GM23248 (cell line): ENCODE measurements at regions not wholly inside any gene's neighbourhood (a gene's known extent, or its start where the extent isn't known, plus 50 kb on each side); places are given as distances from the start of the nearest gene placed in this dataset.

Experiments used
- DNase-seq: peaks from one replicate; pipeline ENCODE4 v3.0.0-alpha.2; 2015
- H2AFZ ChIP-seq: fragments of 200-600 bp; sonication (generic); 2 replicates; pipeline ENCODE4 v1.6.1; 2016; ENCODE audit warnings: antibody characterized with exemption
- H3F3A ChIP-seq: fragments of 200-600 bp; sonication (generic); 2 replicates; pipeline ENCODE4 v1.6.1; 2016; ENCODE audit warnings: mild to moderate bottlenecking, antibody characterized with exemption, mixed run types; ENCODE audit not compliant: insufficient read depth
- H3K27ac ChIP-seq: fragments of 200-600 bp; sonication (generic); 2 replicates; pipeline ENCODE4 v1.5.1; 2016; ENCODE audit warnings: mild to moderate bottlenecking
- H3K27me3 ChIP-seq: fragments of 200-600 bp; sonication (generic); replicated peaks from 2 replicates; pipeline ENCODE4 v1.6.1; 2016; ENCODE audit warnings: mild to moderate bottlenecking; ENCODE audit not compliant: insufficient read depth
- H3K36me3 ChIP-seq: fragments of 200-600 bp; sonication (generic); 2 replicates; pipeline ENCODE4 v1.6.1; 2016; ENCODE audit warnings: low read depth, mild to moderate bottlenecking
- H3K4me1 ChIP-seq: fragments of 200-600 bp; sonication (generic); 2 replicates; pipeline ENCODE4 v1.6.1; 2016; ENCODE audit warnings: mild to moderate bottlenecking; ENCODE audit not compliant: insufficient read depth
- H3K4me2 ChIP-seq: fragments of 200-600 bp; sonication (generic); one replicate; pipeline ENCODE4 v1.6.1; 2016; ENCODE audit warnings: mild to moderate bottlenecking; ENCODE audit not compliant: unreplicated experiment
- H3K4me3 ChIP-seq: fragments of 200-600 bp; sonication (generic); 2 replicates; pipeline ENCODE4 v1.5.1; 2016; ENCODE audit warnings: mild to moderate bottlenecking
- H3K79me2 ChIP-seq: fragments of 200-600 bp; sonication (generic); 2 replicates; pipeline ENCODE4 v1.6.1; 2016; ENCODE audit warnings: mild to moderate bottlenecking; ENCODE audit not compliant: insufficient read depth
- H3K9ac ChIP-seq: fragments of 200-600 bp; sonication (generic); 2 replicates; pipeline ENCODE4 v1.6.1; 2016; ENCODE audit warnings: mild to moderate bottlenecking
- H3K9me2 ChIP-seq: fragments of 200-600 bp; sonication (generic); 2 replicates; pipeline ENCODE4 v1.6.1; 2016; ENCODE audit warnings: mixed run types, mild to moderate bottlenecking, moderate library complexity; ENCODE audit not compliant: insufficient read depth
- H3K9me3 ChIP-seq: fragments of 200-600 bp; sonication (generic); one replicate; pipeline ENCODE4 v1.6.1; 2017; ENCODE audit warnings: low read depth
- H4K20me1 ChIP-seq: fragments of 200-600 bp; sonication (generic); 2 replicates; pipeline ENCODE4 v1.6.0; 2016; ENCODE audit not compliant: insufficient read depth
- EZH2 ChIP-seq: fragments of 200-600 bp; sonication (generic); IDR thresholded peaks from 2 replicates; pipeline ENCODE4 v1.6.1; 2018; ENCODE audit warnings: antibody characterized with exemption, mild to moderate bottlenecking; ENCODE audit not compliant: insufficient read depth, poor library complexity, severe bottlenecking
- EZH2phosphoT487 ChIP-seq: fragments of 200-600 bp; sonication (generic); IDR thresholded peaks from 2 replicates; pipeline ENCODE4 v1.6.1; 2018; ENCODE audit warnings: antibody characterized with exemption, moderate library complexity, mild to moderate bottlenecking, low read depth; ENCODE audit not compliant: insufficient read depth
- WGBS, 2 experiments: methylation state at CpG; one replicate each; pipeline ENCODE4 v1.1.6; 2015 to 2017; ENCODE audit warnings: low lambda C conversion rate in 2 of 2, low coverage in 1 of 2; ENCODE audit errors: missing lambda C conversion rate in 2 of 2; 5-methylcytosine and 5-hydroxymethylcytosine counted together
- in situ Hi-C: fragments of 300-500 bp; cut with MboI; formaldehyde crosslinking; loops from 2 replicates; pipeline ENCODE4 v1.15.0; 2020

- no peak overlapping the region for H3K27ac ChIP-seq
- H3K4me2 ChIP-seq: no peak overlapping the region
- DNase-seq: peak; percentile 48
- H3K79me2 ChIP-seq: no peaks in the 10 kb centered on the region
- H3K9me2 ChIP-seq: no peaks in the 10 kb centered on the region
- no peaks in the 10 kb centered on the region for H4K20me1 ChIP-seq
- H3K27me3 ChIP-seq: no peaks in the 10 kb centered on the region
- H3K36me3 ChIP-seq: no peaks in the 10 kb centered on the region
- H3K4me3 ChIP-seq: no peak overlapping the region
- no peak overlapping the region for H3K9ac ChIP-seq
- no peak for TF ChIP-seq EZH2
- in situ Hi-C loops: no loop called here
- peaks cover 16% of the 10 kb centered on the region for H3F3A ChIP-seq
- H2AFZ ChIP-seq: peak overlapping the region; percentile 17; the same call in 1 of the 2 replicates
- H3K9me3 ChIP-seq: no peaks in the 10 kb centered on the region
- peaks cover 4% of the 10 kb centered on the region; the same call in 1 of the 2 replicates for H3K4me1 ChIP-seq
- WGBS, 2 experiments: 6 to 7% methylated on average over 1 of the region's 1 CpG
Measured at GRCh38 chr1:198809247-198809646, 170.4 kb downstream of the PTPRC start.

DNA sequence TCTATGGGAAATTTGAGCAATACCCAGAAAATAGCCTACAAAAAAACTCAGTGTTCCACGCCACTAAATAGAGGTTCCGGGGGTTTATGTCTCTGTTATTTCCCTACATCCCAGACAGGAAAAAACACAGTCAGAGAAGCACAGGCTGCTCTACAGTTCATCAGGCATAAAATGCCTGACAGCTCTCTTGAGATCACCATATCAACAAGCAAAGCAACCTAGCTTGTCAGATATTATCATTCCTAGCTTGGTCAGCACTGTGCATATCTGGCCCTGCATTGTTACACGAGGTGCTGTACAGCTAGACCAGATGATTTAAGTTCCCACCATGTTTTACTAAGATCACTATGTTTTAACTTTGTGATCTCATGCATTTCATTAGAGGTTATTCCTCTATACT lies 172.6 kb downstream of the PTPRC start:
- H3K27me3 ChIP-seq: no peaks in the 10 kb centered on the region
- peaks cover 16% of the 10 kb centered on the region for H3F3A ChIP-seq
- no peak for DNase-seq
- H3K79me2 ChIP-seq: no peaks in the 10 kb centered on the region
- no peak overlapping the region for H3K4me2 ChIP-seq
- peaks cover 4% of the 10 kb centered on the region; the same call in 1 of the 2 replicates for H3K4me1 ChIP-seq
- TF ChIP-seq EZH2 (no peak), EZH2phosphoT487 (no peak)
- H3K27ac ChIP-seq: no peak overlapping the region
- no peaks in the 10 kb centered on the region for H3K9me2 ChIP-seq
- no peaks in the 10 kb centered on the region for H3K36me3 ChIP-seq
- no peak overlapping the region for H2AFZ ChIP-seq
- H3K9ac ChIP-seq: no peak overlapping the region
- H4K20me1 ChIP-seq: no peaks in the 10 kb centered on the region
- H3K4me3 ChIP-seq: no peak overlapping the region
- WGBS, 2 experiments: 58 to 60% methylated on average over 3 of the region's 3 CpGs
- in situ Hi-C loops: no loop called here
- no peaks in the 10 kb centered on the region for H3K9me3 ChIP-seq

- no peak for DNase-seq
- no peaks in the 10 kb centered on the region for H3K79me2 ChIP-seq
- no peaks in the 10 kb centered on the region for H3K36me3 ChIP-seq
- H3K4me3 ChIP-seq: no peak overlapping the region
- in situ Hi-C loops: no loop called here
- H4K20me1 ChIP-seq: no peaks in the 10 kb centered on the region
- no peaks in the 10 kb centered on the region for H3K27me3 ChIP-seq
- no peaks in the 10 kb centered on the region for H3K4me1 ChIP-seq
- WGBS, 2 experiments: 10 to 21% methylated on average over 1 of the region's 1 CpG
- H3K9ac ChIP-seq: no peak overlapping the region
- no peak overlapping the region for H2AFZ ChIP-seq
- no peaks in the 10 kb centered on the region for H3F3A ChIP-seq
- TF ChIP-seq EZH2 (no peak), EZH2phosphoT487 (no peak)
- H3K4me2 ChIP-seq: no peak overlapping the region
- no peak overlapping the region for H3K27ac ChIP-seq
- H3K9me3 ChIP-seq: no peaks in the 10 kb centered on the region
- H3K9me2 ChIP-seq: no peaks in the 10 kb centered on the region
Measured at GRCh38 chr1:198823626-198824025, 184.8 kb downstream of the PTPRC start.

GRCh38 chr1:198825254-198825653 lies 186.4 kb downstream of the PTPRC start:
- TF ChIP-seq EZH2phosphoT487 (no peak), EZH2 (no peak)
- no peaks in the 10 kb centered on the region for H3K79me2 ChIP-seq
- no peaks in the 10 kb centered on the region for H3K9me2 ChIP-seq
- no peak overlapping the region for H3K27ac ChIP-seq
- in situ Hi-C loops: no loop called here
- no peaks in the 10 kb centered on the region for H3K4me1 ChIP-seq
- H2AFZ ChIP-seq: no peak overlapping the region
- H4K20me1 ChIP-seq: no peaks in the 10 kb centered on the region
- DNase-seq: no peak
- H3K4me2 ChIP-seq: no peak overlapping the region
- H3K9ac ChIP-seq: no peak overlapping the region
- H3K4me3 ChIP-seq: no peak overlapping the region
- no peaks in the 10 kb centered on the region for H3K9me3 ChIP-seq
- no peaks in the 10 kb centered on the region for H3K27me3 ChIP-seq
- H3F3A ChIP-seq: no peaks in the 10 kb centered on the region
- WGBS, 2 experiments: 55 to 85% methylated on average over 1 of the region's 1 CpG
- no peaks in the 10 kb centered on the region for H3K36me3 ChIP-seq

GRCh38 chr1:198829356-198829755 lies 190.5 kb downstream of the PTPRC start:
- Histone ChIP-seq H3K9me3 (no peaks in the 10 kb centered on the region), H3K4me1 (no peaks in the 10 kb centered on the region), H2AFZ (no peak overlapping the region), H3K4me2 (no peak overlapping the region), H3K79me2 (no peaks in the 10 kb centered on the region), H3K9ac (no peak overlapping the region), H3K4me3 (no peak overlapping the region), H3F3A (no peaks in the 10 kb centered on the region), H3K27me3 (no peaks in the 10 kb centered on the region), H3K36me3 (no peaks in the 10 kb centered on the region), H3K9me2 (no peaks in the 10 kb centered on the region), H3K27ac (no peak overlapping the region), H4K20me1 (no peaks in the 10 kb centered on the region)
- TF ChIP-seq EZH2 (no peak), EZH2phosphoT487 (no peak)
- 53 to 54% methylated on average over 2 of the region's 2 CpGs for WGBS, 2 experiments
- no peak for DNase-seq
- in situ Hi-C loops: no loop called here
